ENCODE measurements at regions not wholly inside any gene's neighbourhood (a gene's known extent, or its start where the extent isn't known, plus 50 kb on each side); places are given as distances from the start of the nearest gene placed in this dataset.

DNA sequence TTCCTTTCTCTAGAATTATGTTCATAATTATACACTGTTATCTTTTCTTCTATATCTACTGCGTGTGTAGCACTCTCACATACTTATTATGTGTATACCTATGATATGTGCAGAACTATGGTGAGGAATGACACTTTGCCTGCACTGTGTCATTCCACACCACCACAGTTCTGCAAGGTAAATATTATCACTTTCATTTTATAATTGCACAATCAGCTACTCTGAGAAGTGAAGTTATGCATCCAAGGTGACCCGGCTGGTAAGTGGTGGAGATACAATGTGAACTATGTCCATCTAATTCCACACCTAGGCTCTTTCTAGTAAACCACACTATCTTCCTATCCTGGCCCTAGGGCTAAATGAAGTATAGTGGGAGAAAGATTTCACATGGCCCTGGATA, 170.1 kb upstream of the ATP10B start (continued):
- TF ChIP-seq, protein P1, sequence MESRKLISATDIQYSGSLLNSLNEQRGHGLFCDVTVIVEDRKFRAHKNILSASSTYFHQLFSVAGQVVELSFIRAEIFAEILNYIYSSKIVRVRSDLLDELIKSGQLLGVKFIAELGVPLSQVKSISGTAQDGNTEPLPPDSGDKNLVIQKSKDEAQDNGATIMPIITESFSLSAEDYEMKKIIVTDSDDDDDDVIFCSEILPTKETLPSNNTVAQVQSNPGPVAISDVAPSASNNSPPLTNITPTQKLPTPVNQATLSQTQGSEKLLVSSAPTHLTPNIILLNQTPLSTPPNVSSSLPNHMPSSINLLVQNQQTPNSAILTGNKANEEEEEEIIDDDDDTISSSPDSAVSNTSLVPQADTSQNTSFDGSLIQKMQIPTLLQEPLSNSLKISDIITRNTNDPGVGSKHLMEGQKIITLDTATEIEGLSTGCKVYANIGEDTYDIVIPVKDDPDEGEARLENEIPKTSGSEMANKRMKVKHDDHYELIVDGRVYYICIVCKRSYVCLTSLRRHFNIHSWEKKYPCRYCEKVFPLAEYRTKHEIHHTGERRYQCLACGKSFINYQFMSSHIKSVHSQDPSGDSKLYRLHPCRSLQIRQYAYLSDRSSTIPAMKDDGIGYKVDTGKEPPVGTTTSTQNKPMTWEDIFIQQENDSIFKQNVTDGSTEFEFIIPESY (IDR thresholded peaks at IDR 0.05; ENCODE audit: extremely low read depth, insufficient replicate concordance, low read length), result no peak
- TF ChIP-seq POLR2A (IDR thresholded peaks at IDR 0.05; ENCODE audit: borderline replicate concordance, extremely low read depth, insufficient read depth, insufficient read length), result no peak
- TF ChIP-seq ELF1 (IDR thresholded peaks at IDR 0.05; ENCODE audit: borderline replicate concordance, low read depth), result no peak
- no peak for TF ChIP-seq YY1 (IDR thresholded peaks at IDR 0.05; ENCODE audit: extremely low read depth, insufficient replicate concordance, low read depth, low read length)
- no peak for TF ChIP-seq EGR1 (IDR thresholded peaks at IDR 0.05; ENCODE audit: low read depth)
- TF ChIP-seq, protein P2, sequence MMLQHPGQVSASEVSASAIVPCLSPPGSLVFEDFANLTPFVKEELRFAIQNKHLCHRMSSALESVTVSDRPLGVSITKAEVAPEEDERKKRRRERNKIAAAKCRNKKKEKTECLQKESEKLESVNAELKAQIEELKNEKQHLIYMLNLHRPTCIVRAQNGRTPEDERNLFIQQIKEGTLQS (IDR thresholded peaks at IDR 0.05), result no peak
- TF ChIP-seq TCF7L2 (IDR thresholded peaks at IDR 0.05; ENCODE audit: borderline replicate concordance, extremely low read depth, insufficient read depth, insufficient read length), result no peak
- TF ChIP-seq POLR2AphosphoS5 (IDR thresholded peaks at IDR 0.05; ENCODE audit: low read depth, low read length), result no peak

DNA sequence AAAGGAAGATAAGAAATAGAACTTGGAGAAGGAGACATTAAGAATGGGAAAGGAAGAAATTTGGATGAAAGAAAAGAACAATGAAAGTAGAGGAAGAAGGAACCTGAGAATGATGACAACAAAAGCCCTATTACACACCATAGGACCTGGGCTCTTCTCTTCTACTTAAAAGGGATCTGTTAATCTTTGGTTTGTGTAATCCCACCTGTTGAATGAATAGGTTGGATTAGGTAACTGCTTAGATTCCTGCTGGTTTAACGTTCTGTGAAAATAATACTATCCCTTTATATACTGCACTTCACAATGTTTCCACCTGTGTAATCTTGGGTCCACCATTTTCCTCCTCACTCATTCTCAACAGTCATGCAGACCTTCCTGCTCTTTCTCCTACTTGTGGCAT, 157.8 kb upstream of the ATP10B start:
- no peak overlapping the region for H2AFZ ChIP-seq (ENCODE audit: low read depth, low read length, poor library complexity, severe bottlenecking)
- no TSS peak for BruUV-seq (replicated peaks)
- no peaks in the 10 kb centered on the region for H3K27me3 ChIP-seq (ENCODE audit: insufficient read depth, low read length)
- RAD21 ChIA-PET (ENCODE audit: low non-redundant PET in 1 of 2, low total read pairs in 2 of 2, uncharacterized antibody in 2 of 2, unreplicated experiment in 2 of 2), result no interaction called here
- TF ChIP-seq CBX3 (IDR thresholded peaks at IDR 0.05; ENCODE audit: low read depth), result no peak
- TF ChIP-seq, protein P2 (IDR thresholded peaks at IDR 0.05), result no peak
- TF ChIP-seq ELF1 (IDR thresholded peaks at IDR 0.05; ENCODE audit: borderline replicate concordance, low read depth), result no peak
- TF ChIP-seq, protein P3, sequence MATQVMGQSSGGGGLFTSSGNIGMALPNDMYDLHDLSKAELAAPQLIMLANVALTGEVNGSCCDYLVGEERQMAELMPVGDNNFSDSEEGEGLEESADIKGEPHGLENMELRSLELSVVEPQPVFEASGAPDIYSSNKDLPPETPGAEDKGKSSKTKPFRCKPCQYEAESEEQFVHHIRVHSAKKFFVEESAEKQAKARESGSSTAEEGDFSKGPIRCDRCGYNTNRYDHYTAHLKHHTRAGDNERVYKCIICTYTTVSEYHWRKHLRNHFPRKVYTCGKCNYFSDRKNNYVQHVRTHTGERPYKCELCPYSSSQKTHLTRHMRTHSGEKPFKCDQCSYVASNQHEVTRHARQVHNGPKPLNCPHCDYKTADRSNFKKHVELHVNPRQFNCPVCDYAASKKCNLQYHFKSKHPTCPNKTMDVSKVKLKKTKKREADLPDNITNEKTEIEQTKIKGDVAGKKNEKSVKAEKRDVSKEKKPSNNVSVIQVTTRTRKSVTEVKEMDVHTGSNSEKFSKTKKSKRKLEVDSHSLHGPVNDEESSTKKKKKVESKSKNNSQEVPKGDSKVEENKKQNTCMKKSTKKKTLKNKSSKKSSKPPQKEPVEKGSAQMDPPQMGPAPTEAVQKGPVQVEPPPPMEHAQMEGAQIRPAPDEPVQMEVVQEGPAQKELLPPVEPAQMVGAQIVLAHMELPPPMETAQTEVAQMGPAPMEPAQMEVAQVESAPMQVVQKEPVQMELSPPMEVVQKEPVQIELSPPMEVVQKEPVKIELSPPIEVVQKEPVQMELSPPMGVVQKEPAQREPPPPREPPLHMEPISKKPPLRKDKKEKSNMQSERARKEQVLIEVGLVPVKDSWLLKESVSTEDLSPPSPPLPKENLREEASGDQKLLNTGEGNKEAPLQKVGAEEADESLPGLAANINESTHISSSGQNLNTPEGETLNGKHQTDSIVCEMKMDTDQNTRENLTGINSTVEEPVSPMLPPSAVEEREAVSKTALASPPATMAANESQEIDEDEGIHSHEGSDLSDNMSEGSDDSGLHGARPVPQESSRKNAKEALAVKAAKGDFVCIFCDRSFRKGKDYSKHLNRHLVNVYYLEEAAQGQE (IDR thresholded peaks at IDR 0.05; ENCODE audit: low read depth), result no peak
- TF ChIP-seq FOSL1 (IDR thresholded peaks at IDR 0.05; ENCODE audit: low read depth), result no peak
- no peak for TF ChIP-seq POLR2AphosphoS5 (IDR thresholded peaks at IDR 0.05; ENCODE audit: low read depth, low read length)
- TF ChIP-seq CEBPB (IDR thresholded peaks at IDR 0.05; ENCODE audit: low read depth), result no peak
- no peak for TF ChIP-seq ZNF274 (IDR thresholded peaks at IDR 0.05; ENCODE audit: low read depth, low read length)
- TF ChIP-seq, protein P1 (IDR thresholded peaks at IDR 0.05; ENCODE audit: extremely low read depth, insufficient replicate concordance, low read length), result no peak
- no peak for TF ChIP-seq EGR1 (IDR thresholded peaks at IDR 0.05; ENCODE audit: low read depth)
- no peak overlapping the region for H3K4me3 ChIP-seq (replicated peaks in 1 of 2; ENCODE audit: low read depth in 1 of 2, low read length in 2 of 2)
- no peak overlapping the region for H3K4me2 ChIP-seq (ENCODE audit: low read length)
- H3K27ac ChIP-seq (ENCODE audit: low read depth, low read length), result no peak overlapping the region
- DNase-seq (ENCODE audit: low read depth, low spot score) (no peak), ATAC-seq (no peak)
- H3K9ac ChIP-seq (ENCODE audit: low read length), result no peak overlapping the region
- H3K9me3 ChIP-seq (ENCODE audit: control insufficient read depth in 1 of 2, insufficient read depth in 1 of 2, low read depth in 1 of 2, low read length in 2 of 2), result no peaks in the 10 kb centered on the region
- no peaks in the 10 kb centered on the region for H3K4me1 ChIP-seq (ENCODE audit: control insufficient read depth in 1 of 2, insufficient read depth in 2 of 2, low read length in 2 of 2)
- POLR2A ChIA-PET, result no interaction called here
- CTCF ChIA-PET, result no interaction called here
- no peaks in the 10 kb centered on the region for H4K20me1 ChIP-seq (ENCODE audit: insufficient read depth)
- intact Hi-C loops (cut with micrococcal nuclease), result no loop called here
- no peaks in the 10 kb centered on the region for H3K9me2 ChIP-seq (ENCODE audit: insufficient read depth)
- no peaks in the 10 kb centered on the region for H3K36me3 ChIP-seq (ENCODE audit: control insufficient read depth in 1 of 2, insufficient read depth in 2 of 2, low read length in 2 of 2)
- H3K79me2 ChIP-seq (ENCODE audit: insufficient read depth, low read length), result no peaks in the 10 kb centered on the region

All from HCT116 (cell line).